ENCODE measurements at regions not wholly inside any gene's neighbourhood (a gene's known extent, or its start where the extent isn't known, plus 50 kb on each side); places are given as distances from the start of the nearest gene placed in this dataset.

DNA sequence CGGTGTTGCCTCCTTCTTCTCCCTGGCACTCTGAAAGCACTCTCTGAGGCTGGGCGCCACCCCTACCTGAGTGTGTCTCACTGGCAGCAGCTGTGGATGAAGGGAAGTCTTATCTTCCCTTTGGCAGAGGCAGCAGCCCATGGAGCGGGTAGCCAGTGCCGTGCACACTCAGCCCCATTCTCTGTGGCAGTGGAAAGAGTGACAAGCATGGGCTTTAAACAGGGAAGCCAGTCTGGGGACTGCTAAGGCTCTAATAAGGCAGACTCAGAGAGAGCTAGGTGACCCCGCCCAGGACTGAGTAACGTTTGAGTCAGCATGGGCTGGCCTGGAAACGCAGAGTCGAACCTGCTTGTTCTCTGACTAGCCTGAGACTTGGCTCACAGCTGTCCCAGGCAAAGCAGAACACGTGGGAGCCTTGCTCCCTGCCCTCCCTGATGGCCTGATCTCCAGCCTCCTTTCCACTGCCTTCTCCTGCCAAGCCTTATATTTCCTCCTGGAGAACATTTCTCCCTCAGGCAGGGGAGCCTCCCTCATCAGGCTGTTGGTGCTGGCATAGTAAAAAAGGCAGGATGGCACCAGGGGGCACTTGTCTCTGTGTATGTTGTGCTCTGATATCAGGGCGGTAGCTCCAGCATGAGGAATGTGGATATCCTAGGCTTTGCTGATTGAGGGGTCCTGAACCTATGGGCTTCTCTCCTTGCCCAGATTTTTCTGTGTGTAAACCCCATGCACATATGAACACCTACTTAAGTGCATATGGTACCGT is 93.9 kb upstream of the LGALSL start:
- H3K9me3 Mint-ChIP-seq, result no peaks in the 10 kb centered on the region
- H3K4me1 Mint-ChIP-seq, result peaks cover 3% of the 10 kb centered on the region
- peaks cover 32% of the 10 kb centered on the region for H3K27me3 Mint-ChIP-seq
- H3K4me3 Mint-ChIP-seq, result no peak overlapping the region
- DNase-seq, result peak; percentile 29
- no peak overlapping the region for H3K27ac Mint-ChIP-seq
- H3K36me3 Mint-ChIP-seq, result no peaks in the 10 kb centered on the region

DNA sequence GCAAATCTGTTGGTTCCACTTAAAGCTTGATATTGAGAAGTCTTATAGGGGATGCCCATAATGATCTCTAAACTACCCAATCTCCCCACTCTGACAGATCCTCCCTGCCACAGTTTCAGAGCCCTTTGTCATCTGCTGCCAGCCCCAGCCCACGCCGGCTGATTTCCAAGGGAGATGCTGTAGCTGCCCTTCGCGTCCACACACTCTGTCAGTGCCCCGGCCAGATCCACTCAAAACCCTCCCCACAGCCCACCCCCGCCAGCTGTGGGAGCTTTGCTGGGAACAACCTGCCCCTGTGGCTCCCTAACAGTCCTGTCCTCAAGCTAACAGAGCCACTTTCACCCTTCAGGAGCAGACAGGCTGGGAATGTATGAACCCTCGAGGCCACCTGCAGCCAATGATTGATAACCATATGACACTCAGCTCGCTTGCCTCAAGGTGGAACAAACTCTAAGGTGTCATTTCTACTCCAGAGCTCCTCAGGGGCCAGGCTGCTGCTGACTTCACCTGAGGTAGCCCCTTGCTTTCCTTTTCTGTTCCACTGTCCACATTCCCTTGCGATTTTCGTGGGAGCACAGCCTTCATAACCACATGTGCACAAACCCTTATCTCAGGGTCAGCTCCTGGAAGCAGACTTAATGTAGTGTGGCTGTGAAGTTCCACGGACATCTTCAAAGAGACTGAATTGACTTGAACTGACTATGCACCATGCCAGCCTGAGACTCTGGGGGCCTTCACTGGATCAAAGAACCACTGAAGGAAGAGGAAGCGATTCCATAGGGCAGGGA is 92.6 kb upstream of the LGALSL start:
- no peak overlapping the region for H3K27ac Mint-ChIP-seq
- no peaks in the 10 kb centered on the region for H3K36me3 Mint-ChIP-seq
- H3K9me3 Mint-ChIP-seq, result no peaks in the 10 kb centered on the region
- peaks cover 3% of the 10 kb centered on the region for H3K4me1 Mint-ChIP-seq
- peaks cover 27% of the 10 kb centered on the region for H3K27me3 Mint-ChIP-seq
- H3K4me3 Mint-ChIP-seq, result no peak overlapping the region
- no peak for DNase-seq

DNA sequence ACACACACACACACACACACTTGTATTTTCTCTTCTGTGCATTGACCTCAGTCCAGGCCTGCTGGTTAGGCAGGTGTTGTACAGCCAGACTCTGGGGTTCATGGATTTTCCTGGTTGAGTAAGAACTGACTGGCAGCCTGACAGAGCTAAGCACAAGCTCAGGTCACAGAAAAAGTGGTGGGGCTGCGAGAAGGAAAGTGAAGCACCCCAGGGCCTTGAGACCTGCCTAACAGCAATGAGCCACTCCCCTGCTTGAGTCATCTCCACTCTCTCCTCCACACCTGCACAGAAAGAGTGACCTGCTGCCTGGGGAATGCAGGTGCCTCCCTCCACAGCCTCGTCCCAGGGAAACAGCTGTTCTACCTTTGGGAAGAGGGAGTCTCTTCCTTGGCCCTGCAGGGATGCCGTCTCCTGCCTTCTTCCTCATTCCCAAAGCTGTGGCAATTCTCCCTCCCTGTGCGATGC is 91.4 kb upstream of the LGALSL start:
- H3K36me3 Mint-ChIP-seq, result no peaks in the 10 kb centered on the region
- H3K4me3 Mint-ChIP-seq, result no peak overlapping the region
- peaks cover 16% of the 10 kb centered on the region for H3K27me3 Mint-ChIP-seq
- DNase-seq, result no peak
- H3K27ac Mint-ChIP-seq, result no peak overlapping the region
- no peaks in the 10 kb centered on the region for H3K9me3 Mint-ChIP-seq
- peaks cover 3% of the 10 kb centered on the region for H3K4me1 Mint-ChIP-seq

DNA sequence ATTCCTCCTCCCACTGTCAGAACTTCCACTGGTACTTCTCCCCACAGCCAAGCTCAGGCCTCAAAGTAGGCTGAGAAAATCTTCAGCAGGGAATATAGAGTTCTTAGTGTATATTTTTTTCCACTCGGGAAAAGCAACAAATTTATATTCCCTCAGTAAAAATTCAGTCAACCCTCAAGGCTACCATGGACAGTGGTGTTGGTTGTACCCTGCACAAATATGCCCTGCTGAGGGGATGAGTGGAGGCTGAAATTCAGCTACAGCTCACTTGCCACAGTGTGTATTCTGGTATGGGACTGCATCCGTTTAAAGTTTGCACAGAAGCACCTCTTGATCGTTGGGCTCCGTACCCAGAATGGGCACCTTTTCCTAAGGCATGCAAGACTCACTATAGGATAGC is 90.8 kb upstream of the LGALSL start:
- H3K4me3 Mint-ChIP-seq, result no peak overlapping the region
- no peaks in the 10 kb centered on the region for H3K36me3 Mint-ChIP-seq
- no peak overlapping the region for H3K27ac Mint-ChIP-seq
- DNase-seq, result no peak
- H3K9me3 Mint-ChIP-seq, result no peaks in the 10 kb centered on the region
- H3K4me1 Mint-ChIP-seq, result peaks cover 3% of the 10 kb centered on the region
- peaks cover 14% of the 10 kb centered on the region for H3K27me3 Mint-ChIP-seq

DNA sequence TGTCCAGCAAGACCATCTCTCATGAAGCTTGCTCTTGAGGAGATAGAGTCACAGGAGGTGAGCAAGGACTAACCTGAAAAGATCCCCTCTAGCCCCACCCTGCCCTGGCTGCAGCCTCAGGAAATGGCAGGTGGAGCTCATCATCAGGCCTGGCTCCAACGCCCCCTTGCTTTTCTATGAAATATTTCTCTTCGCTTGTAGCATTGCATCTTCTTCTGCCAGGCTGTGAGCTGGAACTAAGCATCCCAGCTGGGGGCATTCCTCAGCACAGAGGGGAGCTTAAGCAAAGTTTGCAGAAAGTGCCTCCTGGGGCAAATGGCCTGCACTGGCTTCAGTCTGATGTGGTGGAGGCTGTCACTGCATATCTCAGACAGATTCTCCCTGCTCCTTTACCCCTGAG is 90.1 kb upstream of the LGALSL start:
- Mint-ChIP-seq H3K36me3 (no peaks in the 10 kb centered on the region), H3K27ac (no peak overlapping the region), H3K9me3 (no peaks in the 10 kb centered on the region), H3K4me3 (no peak overlapping the region), H3K4me1 (peaks cover 3% of the 10 kb centered on the region), H3K27me3 (peaks cover 12% of the 10 kb centered on the region)
- no peak for DNase-seq

DNA sequence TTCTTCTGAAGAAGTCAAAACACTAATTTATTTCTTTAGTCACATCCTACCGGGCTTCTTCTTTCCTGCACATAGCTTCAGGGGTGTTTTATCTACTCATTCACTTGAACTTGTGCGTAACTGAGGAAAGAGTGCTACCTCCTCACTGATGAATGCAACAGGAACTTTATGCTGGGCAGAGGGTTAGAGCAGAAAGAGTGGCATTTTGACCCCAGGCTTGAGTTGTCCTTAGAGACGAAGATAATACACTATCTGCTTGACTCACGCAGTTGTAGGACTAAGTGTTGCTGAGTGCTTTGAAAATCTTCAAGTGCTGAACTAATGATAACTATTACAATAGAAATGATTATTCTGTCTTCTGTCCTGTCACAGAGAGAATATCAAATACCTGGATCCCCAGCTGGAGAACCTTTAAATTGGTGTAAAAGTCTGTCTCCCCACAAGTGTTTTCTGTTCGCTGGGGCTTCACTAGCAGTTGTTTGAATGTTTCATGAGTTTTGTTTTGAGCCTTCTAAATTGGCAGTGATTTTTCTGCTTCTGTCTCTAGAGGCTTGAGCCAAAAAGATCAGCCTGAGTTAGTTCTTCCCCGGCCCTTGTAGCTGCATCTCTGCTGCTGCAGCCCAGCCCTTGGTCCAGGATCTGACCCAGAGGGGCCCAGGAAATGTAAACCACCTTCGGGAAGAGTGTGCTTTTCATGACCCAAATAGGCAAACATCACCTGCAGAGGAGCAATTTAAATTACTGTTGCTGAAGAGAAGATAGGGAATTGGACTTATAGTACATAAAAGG is 86.3 kb upstream of the LGALSL start:
- no peaks in the 10 kb centered on the region for H3K4me1 Mint-ChIP-seq
- H3K36me3 Mint-ChIP-seq, result no peaks in the 10 kb centered on the region
- H3K4me3 Mint-ChIP-seq, result no peak overlapping the region
- no peaks in the 10 kb centered on the region for H3K27me3 Mint-ChIP-seq
- no peaks in the 10 kb centered on the region for H3K9me3 Mint-ChIP-seq
- DNase-seq, result no peak
- no peak overlapping the region for H3K27ac Mint-ChIP-seq

DNA sequence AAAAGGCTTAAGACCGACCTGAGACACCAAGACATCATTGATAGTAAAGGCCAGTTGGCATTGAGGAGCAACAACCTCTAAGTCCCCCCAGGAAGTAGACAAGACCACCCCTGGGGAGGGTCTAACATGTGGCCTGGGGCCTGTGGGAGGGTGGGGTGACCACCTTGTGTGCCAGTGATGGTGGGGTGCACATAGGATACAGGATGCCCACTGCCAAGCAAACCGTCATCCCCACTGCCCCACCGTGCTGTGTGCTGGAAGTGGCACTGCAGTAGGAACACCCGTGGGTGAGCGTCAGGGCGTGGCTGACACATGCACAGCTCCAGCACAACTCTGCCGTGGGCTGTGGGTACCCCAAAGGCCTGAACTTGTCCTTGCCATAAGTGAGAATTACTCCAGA is 84.3 kb upstream of the LGALSL start:
- Mint-ChIP-seq H3K4me3 (no peak overlapping the region), H3K27me3 (no peaks in the 10 kb centered on the region), H3K4me1 (no peaks in the 10 kb centered on the region), H3K36me3 (no peaks in the 10 kb centered on the region), H3K27ac (no peak overlapping the region), H3K9me3 (no peaks in the 10 kb centered on the region)
- DNase-seq, result no peak

DNA sequence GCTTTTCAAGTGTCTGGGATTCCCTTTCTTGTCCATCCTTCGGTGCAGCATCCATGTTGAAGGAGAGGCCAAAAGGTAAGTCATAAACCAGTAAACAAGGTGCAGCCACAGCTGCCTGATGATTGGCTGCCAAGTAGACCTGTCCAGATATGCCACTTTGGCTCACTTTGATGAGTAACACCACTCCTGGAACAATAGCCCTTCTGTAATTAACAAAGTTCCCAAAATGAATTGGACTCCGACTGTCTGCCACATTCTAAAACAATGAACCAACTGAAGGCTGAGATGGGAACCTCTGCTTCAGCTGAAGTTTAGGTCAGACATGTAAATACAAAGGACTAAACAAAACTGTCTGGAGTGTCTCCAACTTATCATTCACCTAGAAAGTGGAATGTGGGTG is 82.2 kb upstream of the LGALSL start:
- Mint-ChIP-seq H3K36me3 (no peaks in the 10 kb centered on the region), H3K27me3 (no peaks in the 10 kb centered on the region), H3K4me3 (no peak overlapping the region), H3K4me1 (no peaks in the 10 kb centered on the region), H3K27ac (no peak overlapping the region), H3K9me3 (no peaks in the 10 kb centered on the region)
- DNase-seq, result no peak

DNA sequence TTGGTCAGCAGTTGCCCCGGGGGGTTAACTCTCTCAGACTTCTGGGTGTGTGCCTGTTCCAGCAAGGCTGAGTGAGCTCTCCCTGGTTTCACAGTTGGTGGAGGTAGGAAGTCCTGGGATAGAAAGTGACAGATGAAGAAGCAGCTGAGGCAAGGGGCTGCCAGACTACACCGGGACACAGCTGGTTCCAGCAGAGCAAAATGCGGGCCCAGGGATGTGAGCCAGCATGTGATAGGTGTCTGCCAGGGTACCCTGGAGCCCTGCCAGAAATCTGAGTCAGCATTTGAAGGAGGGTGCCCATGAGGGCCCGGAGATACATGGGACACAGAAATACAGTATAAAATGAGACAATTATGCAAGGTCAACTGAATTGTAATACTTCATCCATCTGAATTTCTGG is 79.3 kb upstream of the LGALSL start:
- Mint-ChIP-seq H3K27me3 (peaks cover 3% of the 10 kb centered on the region), H3K36me3 (no peaks in the 10 kb centered on the region), H3K4me1 (no peaks in the 10 kb centered on the region), H3K9me3 (no peaks in the 10 kb centered on the region), H3K27ac (no peak overlapping the region), H3K4me3 (no peak overlapping the region)
- no peak for DNase-seq

DNA sequence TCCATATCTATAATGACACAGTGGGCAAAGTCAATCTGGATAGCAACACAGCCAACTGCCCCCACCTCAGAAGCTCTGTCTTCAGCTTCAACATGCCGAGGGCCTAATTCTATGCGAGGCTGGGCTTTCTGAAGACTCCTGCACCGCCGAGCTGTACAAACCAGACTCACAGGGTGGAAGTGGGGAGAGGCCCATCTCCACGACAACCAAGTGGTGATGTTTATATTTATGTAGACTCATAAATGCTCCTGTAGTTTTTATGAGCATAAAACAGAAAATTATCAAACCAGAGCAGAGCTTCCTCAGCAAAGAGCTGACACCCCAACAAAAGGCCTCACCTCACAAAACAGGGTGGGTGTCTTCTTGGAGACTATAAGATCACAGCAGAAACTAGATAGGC is 77.0 kb upstream of the LGALSL start:
- no peak for DNase-seq
- H3K9me3 Mint-ChIP-seq, result no peaks in the 10 kb centered on the region
- H3K4me1 Mint-ChIP-seq, result no peaks in the 10 kb centered on the region
- no peaks in the 10 kb centered on the region for H3K36me3 Mint-ChIP-seq
- H3K27me3 Mint-ChIP-seq, result peaks cover 10% of the 10 kb centered on the region
- H3K4me3 Mint-ChIP-seq, result no peak overlapping the region
- no peak overlapping the region for H3K27ac Mint-ChIP-seq

DNA sequence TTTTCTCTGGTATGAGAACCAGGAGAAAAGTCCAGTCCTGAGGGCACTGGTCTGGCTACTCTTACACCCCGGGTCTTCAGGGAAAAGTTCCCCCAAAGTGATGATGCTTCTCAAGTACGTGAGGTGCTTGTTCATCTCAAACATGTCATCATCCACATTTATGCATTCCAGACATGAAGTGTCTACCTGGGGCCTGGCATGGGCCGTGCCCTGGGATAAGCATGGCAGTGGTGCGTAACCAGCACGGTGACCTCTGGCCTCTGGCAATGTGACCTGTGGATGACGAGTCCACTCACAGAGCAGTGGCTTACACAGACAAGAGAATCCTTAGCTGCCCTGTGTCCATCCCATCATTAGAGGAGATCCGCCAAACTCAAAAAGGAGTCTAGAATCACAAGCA is 74.8 kb upstream of the LGALSL start:
- Mint-ChIP-seq H3K4me1 (no peaks in the 10 kb centered on the region), H3K9me3 (no peaks in the 10 kb centered on the region), H3K36me3 (no peaks in the 10 kb centered on the region), H3K27ac (no peak overlapping the region), H3K4me3 (no peak overlapping the region), H3K27me3 (peaks cover 10% of the 10 kb centered on the region)
- no peak for DNase-seq

DNA sequence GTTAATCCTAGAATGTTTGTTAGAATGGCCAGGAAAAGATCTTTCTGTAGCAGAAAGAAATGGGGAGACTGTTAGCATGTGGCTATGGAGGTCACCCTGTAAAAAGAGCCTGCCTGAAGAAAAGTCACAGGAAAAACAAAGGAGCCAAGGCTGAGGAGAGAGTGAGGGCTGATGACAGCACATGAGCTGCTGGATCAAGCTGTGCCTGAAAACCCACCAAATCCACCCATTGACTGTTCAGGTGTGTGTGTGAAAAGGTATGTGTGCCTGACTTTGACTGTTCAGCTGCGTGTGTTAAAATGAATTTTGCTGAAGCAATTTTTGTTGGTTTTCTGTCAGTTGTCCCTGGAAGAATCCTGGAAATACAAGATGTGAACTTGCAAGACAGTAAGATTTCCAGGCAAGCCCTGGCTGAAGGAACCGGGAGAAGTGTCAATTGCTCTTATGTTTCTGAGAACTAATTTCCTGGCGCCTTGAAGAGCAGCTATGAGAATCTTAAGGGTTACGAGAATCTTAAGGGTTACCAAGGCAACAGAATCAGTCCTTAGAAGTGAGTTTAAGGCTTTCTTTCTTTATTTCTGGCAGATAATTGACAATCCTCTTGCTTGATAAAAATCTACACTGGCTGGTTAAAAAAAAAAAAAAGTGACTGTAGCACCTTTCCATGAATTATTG is 73.0 kb upstream of the LGALSL start:
- Mint-ChIP-seq H3K36me3 (no peaks in the 10 kb centered on the region), H3K27ac (no peak overlapping the region), H3K9me3 (no peaks in the 10 kb centered on the region), H3K4me1 (no peaks in the 10 kb centered on the region), H3K27me3 (peaks cover 10% of the 10 kb centered on the region), H3K4me3 (no peak overlapping the region)
- DNase-seq, result no peak

DNA sequence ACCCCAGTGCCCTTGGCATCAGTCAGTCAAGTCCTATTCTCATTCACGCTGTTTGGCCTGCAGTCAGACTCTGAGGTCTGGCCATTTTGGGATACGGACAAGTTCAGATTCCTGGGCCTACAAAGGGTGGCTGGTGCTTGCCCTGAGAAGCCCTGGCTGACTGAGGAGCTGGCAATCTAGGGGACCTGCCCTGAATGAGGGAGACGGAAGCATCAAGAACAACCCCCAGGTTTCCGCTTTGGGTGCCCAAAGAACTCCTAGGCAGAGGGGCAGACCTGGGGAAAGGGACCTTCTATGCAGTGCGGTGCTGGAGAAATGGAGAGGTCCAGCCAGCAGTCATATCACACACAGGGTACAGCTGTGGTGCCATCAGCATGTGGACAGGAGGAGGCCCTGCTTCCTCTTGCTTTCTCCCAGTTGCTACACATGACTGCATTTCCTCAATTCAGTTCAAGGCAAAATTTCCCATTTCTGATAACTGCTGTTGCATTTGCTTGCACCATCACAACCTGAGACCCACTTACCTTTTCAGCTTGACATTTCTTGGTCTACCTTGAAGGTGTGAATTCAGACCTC is 70.9 kb upstream of the LGALSL start:
- DNase-seq, result no peak
- H3K9me3 Mint-ChIP-seq, result no peaks in the 10 kb centered on the region

DNA sequence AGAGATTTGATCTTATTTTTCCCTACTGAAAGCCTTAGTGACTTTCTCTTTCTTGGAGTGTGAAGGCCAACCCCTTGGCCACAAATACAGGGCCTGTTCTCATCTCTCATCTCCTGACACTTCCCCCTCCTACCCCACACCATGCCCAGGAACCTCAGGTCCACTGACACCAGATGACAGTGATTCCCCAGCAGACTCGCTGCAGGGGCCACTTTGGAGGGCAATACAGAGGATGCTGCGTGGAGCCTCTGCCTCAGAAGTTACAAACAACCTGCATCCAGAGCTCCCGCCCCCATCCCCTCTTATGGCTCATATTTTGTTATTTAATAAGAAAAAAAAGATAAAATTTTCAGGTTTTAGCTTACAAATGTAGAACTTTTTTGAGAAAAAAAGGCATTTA is 70.1 kb upstream of the LGALSL start:
- no peak overlapping the region for H3K4me3 Mint-ChIP-seq
- peaks cover 10% of the 10 kb centered on the region for H3K27me3 Mint-ChIP-seq
- H3K9me3 Mint-ChIP-seq, result no peaks in the 10 kb centered on the region
- no peak for DNase-seq
- H3K4me1 Mint-ChIP-seq, result no peaks in the 10 kb centered on the region
- H3K36me3 Mint-ChIP-seq, result no peaks in the 10 kb centered on the region
- no peak overlapping the region for H3K27ac Mint-ChIP-seq

More for the DNA sequence above, 70.9 kb upstream of the LGALSL start:
- Mint-ChIP-seq H3K27ac (no peak overlapping the region), H3K36me3 (no peaks in the 10 kb centered on the region), H3K4me3 (no peak overlapping the region), H3K27me3 (peaks cover 10% of the 10 kb centered on the region), H3K4me1 (no peaks in the 10 kb centered on the region)

Data from activated naive CD8-positive, alpha-beta T cell treated with anti-CD3 and anti-CD28 coated beads for 36 hours (primary cell).